Retinal pigment epithelial cell (primary cell): ENCODE measurements at regions not wholly inside any gene's neighbourhood (a gene's known extent, or its start where the extent isn't known, plus 50 kb on each side); places are given as distances from the start of the nearest gene placed in this dataset.
"Not testable (repeated sequence)": the region's sequence is repeated elsewhere in the genome, so short reads cannot be mapped to it uniquely, and the experiment has no call there.

Experiments used
- DNase-seq: peaks from one replicate; pipeline ENCODE4 v3.0.0-alpha.2; 2010; ENCODE audit warnings: low read depth
- H3K4me3 ChIP-seq: 2 replicates; pipeline ENCODE4 v1.5.1; 2011; ENCODE audit warnings: mild to moderate bottlenecking, low read length, control low read depth, moderate library complexity
- CTCF ChIP-seq: conservative IDR thresholded peaks from 2 replicates; pipeline ENCODE4 v1.5.1; 2011; ENCODE audit warnings: low read depth, low read length, control low read depth, inconsistent platforms

- DNase-seq = peak; percentile 69
- TF ChIP-seq CTCF = no peak
- no peak overlapping the region for H3K4me3 ChIP-seq
Observed at GRCh38 chr3:197417441-197417840, 119.0 kb upstream of the DLG1 start.

GRCh38 chr3:197411899-197412298 is 113.5 kb upstream of the DLG1 start:
- not testable (repeated sequence) for H3K4me3 ChIP-seq, DNase-seq

- not testable (repeated sequence) for H3K4me3 ChIP-seq, DNase-seq
Observed at GRCh38 chr3:197410170-197410569, 111.8 kb upstream of the DLG1 start.

GRCh38 chr3:197408177-197408957 is 110.0 kb upstream of the DLG1 start:
- DNase-seq = peak; percentile 75
- no peak overlapping the region for H3K4me3 ChIP-seq
- no peak for TF ChIP-seq CTCF

- no peak overlapping the region for H3K4me3 ChIP-seq
- DNase-seq = no peak
- no peak for TF ChIP-seq CTCF
Observed at GRCh38 chr3:197407526-197407925, 109.1 kb upstream of the DLG1 start.

- no peak overlapping the region for H3K4me3 ChIP-seq
- DNase-seq = no peak
- no peak for TF ChIP-seq CTCF
Observed at GRCh38 chr3:197407053-197407452, 108.6 kb upstream of the DLG1 start.

GRCh38 chr3:197406266-197406665 is 107.9 kb upstream of the DLG1 start:
- peak; percentile 66 for DNase-seq
- TF ChIP-seq CTCF = no peak

GRCh38 chr3:197404754-197405153 is 106.3 kb upstream of the DLG1 start:
- TF ChIP-seq CTCF = no peak
- H3K4me3 ChIP-seq = no peak overlapping the region
- no peak for DNase-seq

More at GRCh38 chr3:197406266-197406665, 107.9 kb upstream of the DLG1 start:
- no peak overlapping the region for H3K4me3 ChIP-seq
